ENCODE measurements at regions not wholly inside any gene's neighbourhood (a gene's known extent, or its start where the extent isn't known, plus 50 kb on each side); places are given as distances from the start of the nearest gene placed in this dataset.

DNA sequence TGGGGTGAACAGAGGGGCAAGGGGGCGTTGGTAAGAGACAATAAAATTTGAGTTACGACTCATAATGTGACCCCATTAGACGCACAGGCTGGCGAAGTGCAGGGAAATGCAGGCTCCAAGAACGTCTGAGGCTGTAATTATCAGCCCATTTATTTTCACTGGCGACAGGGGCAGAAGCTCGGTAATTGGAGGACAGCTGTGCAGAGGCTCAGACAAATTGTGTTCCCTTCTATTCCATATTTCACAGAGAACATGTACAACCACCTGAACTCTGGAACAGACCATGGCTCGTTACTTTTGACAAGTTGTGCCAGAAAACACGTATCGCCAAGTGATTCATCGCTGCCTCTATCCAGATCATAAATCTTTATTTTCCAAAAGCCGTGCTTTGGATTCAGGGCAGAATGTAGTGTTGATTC is 137.3 kb upstream of the FRMD4A start:
- DNase-seq: no peak

DNA sequence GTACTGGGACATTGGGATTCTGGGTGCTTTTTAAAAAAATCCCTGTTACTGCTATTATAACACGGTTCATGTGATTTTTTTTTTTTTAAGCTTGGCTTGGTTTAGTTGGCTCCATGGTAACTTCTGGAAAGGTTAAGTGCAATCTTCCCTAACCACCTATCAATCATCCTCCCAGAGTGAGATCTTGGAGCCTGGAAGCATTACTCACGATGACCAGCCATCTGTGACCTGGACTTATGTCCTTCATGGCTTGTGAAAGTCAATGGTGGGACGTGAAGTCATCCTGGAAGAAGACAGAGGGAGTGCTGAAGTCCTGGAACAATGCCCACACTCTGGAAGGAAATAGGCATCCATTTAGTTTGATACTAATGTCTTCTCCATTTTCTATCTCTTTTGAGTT is 135.5 kb upstream of the FRMD4A start:
- DNase-seq: no peak

DNA sequence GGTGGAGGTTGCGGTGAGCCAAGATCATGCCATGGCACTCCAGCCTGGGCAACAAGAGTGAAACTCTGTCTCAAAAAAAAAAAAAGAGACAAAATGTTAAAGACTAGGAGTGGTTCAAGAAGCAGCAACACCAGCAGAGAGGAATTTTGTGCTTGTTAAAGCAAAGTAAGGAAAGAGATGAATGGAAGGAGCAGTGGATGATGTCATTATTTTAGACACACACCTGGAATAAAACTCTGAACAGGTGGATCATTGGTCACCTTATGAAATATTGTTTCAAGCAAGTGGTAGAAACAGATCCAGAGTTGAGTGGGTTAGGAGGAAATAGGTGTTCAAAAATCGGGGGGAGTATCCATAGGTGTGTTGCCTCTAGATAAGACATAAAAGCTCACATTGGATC is 129.7 kb upstream of the FRMD4A start:
- no peak for DNase-seq

DNA sequence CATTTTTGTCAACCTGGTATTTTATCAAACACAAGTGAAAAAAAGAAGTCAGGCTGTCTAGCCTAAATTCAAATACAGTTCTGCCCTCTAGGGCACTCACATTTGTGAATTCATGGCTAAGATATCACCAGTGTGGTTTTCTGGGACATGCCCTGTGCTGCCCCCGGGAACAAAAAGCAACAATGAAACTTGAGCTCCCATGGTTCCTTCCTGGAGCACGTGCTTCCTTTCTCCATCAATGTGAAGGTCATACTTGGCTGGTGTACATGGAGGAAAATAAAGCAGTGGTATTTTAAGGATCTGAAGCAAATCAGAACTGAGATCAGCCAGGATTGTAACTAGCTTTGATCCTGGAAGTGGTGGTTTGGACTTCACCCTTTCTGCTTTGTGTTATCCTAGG is 128.9 kb upstream of the FRMD4A start:
- DNase-seq: no peak

DNA sequence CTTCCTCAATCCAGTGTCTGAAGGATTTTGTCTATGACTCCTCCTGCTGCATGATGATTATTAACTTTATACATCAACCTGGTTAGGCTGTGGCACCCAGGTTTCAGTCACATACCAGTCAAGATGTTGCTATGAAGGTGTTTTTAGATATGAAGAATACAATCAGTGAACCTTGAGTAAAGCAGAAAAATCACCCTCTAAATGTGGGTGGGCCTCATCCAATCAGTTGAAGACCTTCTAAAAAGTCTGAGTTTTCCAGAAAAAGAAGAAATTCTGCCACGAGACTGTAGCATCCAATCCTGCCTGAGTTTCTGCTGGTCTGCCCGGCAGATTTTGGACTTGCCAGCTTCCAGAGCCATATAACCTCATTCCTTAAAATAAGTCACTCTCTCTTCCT is 126.1 kb upstream of the FRMD4A start:
- no peak for DNase-seq

DNA sequence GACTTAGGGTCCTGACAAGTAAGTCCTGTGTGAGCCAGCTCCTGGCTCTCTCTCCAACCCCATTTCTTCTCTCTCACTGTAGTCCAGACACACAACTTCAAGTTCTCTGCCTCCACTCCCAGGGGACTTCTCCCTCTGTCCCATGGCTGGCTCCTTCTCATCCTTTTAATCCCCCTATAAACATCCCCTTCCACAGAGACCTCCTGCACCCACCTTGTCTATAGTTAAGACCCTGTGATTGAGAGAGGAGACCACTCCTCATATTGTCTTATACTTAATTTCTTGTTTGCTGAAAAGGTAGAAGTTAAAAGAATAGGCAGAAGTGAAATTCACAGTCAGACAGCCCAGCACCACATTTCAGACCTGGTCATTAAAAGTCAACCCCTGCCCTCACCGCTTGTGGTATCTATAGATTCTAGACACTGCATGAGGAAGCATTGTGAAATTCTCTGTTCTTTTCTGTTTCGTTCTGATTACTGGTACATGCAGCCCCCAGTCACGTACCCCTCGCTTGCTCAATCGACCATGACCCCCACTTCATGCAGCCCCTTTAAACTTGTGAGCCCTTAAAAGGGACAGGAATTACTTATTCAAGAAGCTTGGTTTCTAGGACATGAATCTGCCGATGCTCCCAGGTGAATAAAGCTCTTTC is 125.6 kb upstream of the FRMD4A start:
- DNase-seq: no peak

DNA sequence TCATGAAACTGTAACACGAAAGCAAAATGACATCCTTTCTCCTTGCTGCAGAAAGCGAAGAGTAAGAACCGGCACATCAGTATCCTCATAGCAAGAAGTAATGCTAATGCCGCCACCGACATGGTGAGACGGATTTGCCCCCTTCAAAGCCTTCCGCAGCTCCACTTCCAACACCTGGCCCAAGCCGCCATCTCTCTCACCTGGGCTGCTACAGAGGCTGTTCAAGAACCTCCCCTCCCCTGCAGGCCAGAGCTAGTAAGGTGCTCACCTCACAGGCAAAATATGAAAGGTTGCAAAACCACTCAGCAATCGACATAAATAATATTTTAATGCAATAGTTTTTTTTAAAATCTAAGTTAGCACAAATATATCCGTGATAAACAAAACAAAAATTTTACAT is 123.9 kb upstream of the FRMD4A start:
- DNase-seq: no peak

DNA sequence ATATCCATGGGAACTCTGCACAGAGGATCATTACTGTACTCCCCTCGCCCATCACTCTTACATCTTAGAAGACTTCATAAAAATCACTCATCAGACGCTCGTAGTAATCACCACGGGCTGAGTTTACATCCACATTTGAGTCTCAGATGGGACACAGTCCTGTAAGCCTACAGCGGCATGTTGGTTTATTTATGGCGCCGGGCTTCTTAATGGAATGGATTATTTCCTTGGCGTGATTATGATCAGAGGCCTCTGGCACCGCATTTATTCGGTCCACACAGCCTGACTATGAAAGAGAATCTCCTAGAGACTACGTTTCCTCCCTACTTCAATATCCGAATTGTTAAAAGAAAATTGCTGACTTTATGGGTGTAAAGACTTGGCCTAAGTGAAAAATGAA is 123.5 kb upstream of the FRMD4A start:
- DNase-seq: no peak

DNA sequence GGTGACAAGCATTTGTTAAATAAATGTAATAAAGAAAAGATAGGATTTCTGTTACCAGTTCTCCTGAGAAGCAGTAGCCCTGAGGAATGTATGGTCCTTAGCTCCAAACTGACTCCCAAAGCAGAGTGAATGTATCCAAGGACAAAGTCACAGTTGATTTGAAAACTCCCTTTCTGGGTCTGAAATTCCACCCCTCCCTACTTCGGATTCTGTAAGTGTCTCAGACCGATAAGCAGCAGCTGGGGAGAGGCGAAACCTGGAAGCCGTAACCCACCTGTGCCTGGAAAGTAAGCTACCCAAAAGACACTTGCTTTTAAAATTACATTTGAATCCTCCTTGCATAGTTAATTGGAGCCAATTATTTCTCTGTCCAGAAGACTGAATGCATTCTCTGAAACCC is 122.9 kb upstream of the FRMD4A start:
- no peak for DNase-seq

DNA sequence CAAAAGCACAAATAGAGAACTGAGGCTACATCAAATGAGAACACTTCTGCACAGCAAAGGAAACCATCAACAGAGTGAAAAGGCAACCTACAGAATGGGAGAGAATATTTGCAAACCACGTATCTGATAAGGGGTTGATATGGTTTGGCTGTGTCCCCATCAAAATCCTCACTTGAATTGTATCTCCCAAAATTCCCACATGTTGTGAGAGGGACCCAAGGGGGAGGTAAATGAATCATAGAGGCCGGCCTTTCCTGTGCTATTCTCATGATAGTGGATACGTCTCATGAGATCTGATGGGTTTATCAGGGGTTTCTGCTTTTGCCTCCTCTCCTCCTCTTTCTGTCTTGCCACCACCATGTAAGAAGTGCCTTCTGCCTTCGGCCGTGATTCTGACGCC is 120.6 kb upstream of the FRMD4A start:
- DNase-seq: no peak

DNA sequence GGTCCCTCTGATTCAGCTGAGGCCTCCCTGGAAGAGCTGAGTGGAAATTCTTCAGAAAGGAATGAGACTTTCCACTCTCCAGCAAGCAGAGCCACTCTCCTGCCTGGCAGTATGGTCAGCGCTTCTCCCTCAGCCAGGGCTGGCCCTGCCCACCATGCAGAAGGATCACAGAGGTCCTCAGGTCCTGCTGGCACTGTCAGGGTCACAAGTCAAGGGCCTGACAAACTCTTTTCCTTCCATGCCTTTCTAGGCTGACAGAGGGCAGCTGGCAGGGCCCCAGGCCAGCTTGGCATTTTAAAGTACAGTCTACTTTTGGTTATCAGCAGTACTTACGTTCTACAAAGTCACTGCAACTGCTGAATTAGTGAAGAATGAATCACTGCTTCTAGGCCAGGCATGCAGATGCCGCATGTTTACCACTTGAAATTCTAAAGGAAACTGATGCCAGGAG is 119.3 kb upstream of the FRMD4A start:
- DNase-seq: no peak

DNA sequence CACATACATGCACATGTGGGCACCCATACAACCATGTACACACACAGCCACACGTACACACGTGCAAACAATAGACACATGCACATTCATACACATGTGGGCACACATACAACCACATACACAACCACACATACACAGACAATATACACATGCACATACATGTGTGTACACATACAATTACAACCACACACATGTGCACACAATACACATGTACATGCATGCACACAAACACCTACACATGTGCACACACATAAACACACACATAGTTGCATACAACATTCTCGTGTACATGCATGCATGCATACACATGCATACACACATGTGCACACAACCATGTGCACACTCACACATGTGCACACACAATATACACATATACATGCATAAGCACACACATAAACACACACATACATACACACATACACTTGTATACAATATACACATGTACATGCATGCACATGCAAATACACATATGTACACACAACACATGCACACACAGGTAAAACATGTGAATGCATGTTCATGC is 118.6 kb upstream of the FRMD4A start:
- DNase-seq: no peak

DNA sequence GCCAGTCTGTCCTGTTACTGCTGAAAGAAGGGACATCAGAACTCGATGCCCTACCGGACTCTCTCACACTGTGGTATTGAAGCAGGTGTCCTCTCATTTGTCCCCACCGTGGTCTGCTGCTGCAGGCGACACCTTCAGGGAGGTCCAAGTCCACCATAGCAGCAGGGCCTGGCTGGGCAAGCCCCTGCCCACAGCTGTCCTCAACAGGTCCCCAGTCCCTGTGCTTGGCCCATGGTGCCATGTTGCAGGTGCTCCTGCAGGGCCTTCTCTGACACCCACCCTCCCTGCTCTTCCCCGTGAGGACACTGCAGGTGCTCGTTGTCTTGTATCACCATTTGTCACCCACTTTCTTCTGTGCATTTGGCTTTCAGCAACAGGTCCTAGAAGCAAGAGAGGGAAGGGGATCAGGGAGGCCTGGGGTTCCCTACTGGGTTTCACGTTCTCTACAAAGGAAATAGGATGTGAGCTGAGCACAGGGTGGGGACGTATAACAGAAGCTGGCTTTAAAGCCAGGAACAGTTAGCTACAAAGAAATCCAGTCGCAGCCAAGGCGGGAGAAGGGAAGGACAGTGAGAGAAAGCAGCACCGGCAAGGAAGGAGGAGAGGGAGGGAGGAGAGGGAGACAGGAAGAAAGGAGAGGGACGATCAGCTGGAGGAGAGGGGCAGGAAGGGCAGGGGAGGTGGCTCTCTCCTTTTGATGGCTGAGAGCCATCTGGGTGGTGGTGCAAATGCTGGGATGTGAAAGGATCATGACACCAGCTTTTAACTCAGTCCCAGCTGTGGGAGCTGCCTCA is 117.7 kb upstream of the FRMD4A start:
- no peak for DNase-seq

DNA sequence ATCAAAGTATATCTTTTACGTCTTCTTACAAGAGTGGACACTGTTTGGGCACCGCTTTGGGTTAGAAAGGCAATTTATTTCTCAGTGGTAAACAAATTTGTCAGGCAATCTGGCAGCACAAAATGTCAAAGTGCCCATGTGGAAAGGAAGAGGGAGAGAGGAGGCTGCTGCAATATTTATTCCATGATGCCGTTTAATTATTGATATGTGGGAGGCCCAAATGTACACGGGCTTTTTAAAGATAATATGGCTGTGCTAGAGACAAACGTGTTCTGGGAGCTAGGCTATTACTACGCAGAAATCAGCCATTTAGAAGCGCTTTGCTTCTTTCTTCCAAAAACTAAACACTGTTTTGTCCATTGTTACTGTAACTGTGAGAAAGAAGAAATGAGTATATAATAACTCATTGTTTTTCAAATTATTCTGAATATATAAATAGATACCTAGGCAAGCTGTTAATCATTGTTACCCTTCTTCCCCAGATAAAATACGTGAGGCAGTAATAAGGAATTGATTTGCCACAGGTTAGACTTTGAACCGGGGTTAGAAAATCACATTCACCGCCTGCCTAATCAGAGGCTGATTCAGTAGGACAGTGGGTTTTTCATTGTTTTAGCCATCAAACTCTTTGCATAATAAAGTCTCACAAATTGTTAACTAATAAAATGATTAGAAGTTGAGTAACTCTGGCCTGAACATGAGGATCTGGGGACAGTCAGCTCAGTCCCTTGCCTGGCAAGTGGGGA is 116.5 kb upstream of the FRMD4A start:
- DNase-seq: no peak

DNA sequence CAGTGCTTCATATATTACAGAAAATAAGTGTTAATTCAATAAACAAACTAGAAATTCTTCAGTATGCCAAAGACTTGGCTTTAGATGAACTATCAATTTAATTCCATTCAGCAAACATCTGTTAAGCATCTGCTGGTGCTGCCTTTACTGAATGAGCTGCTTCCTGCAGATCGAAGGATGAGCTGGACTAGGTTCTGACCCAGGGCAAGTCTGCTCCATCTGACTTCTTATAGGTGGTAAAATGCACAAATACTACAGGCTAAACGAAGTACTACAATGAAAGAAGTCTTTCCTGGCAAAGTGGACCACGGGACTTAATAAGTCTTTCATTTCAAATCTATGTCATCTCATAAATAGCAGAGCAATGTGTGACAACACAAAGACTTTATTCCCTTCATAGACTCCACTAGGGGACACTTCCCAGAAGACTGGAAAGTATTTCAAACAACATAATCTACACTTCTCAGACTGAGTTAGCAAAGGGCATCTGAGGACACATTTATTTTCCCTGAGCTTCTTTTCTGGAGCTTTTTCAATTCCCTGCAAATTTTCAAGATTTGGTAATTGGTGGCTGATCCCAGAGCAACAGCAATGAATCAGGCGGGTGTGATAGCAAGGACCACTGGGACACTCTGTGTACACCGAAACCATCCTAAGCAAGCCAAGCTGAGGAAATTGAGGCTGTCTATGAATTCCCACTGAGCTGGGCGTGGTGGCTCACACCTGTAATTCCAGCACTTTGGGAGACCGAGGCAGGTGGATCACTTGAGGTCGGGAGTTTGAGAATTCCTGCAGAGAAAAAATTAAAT is 108.9 kb upstream of the FRMD4A start:
- DNase-seq: no peak

DNA sequence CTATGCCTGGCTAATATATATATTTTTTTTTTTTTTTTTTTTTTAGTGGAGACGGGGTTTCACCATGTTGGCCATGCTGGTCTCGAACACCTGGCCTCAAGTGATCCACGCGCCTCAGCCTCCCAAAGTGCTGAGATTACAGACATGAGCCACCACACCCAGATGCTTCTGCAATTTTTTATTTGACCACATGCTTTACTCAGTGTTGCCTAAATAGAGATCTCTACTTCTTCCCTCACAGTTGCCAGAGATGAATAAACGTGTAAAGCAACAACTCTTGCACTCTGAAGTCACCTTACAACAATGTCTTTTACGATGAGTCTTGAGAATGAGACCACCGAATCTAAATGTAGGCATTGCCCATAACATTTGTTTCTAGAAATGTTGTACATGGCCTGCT is 107.9 kb upstream of the FRMD4A start:
- no peak for DNase-seq

DNA sequence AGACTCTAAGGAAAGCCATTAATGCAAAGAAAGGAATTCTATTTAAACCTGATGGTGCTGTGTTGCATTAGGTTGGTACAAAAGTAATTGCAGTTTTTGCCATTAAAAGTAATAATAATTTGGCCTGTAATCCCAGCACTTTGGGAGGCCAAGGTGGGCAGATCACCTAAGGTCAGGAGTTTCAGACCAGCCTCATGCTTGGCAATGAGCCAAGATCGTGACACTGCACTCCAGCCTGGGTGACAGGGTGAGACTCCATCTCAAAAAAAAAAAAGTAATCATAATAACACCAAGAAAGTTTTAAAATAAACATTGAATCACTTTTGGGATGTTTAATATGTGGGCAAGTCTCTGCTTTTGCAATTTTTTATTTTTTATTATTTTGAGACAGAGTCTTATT is 107.3 kb upstream of the FRMD4A start:
- DNase-seq: no peak

DNA sequence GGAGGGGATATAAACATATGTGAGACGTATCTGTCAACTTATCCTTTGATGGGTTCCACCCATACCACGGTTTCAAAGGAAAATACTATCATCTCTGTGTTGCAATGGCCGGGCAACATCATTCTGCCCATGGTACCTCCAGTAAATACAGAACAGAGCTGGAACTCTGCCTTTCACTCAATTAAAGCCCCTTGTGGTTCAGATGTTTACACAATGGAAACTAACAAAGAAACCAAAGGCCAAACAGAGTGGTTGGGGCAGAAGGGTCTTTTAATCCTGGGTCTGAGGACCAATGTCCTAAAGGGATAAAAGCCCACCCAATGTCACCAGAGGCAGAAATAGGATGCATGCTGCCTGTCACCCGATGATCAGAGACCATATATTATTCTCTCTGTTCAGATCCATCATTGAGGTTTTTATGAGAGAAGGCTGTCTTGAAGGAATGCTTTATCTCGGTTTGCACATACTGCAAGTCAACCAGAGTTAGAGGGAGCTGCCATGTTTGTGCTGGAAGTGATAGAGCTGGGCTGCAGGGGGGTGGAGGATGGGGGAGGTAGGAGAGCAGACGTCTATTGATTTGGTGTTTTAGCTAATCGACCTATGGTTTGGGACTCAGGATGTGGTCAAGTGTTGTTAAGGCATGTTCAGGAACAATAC is 105.4 kb upstream of the FRMD4A start:
- no peak for DNase-seq

DNA sequence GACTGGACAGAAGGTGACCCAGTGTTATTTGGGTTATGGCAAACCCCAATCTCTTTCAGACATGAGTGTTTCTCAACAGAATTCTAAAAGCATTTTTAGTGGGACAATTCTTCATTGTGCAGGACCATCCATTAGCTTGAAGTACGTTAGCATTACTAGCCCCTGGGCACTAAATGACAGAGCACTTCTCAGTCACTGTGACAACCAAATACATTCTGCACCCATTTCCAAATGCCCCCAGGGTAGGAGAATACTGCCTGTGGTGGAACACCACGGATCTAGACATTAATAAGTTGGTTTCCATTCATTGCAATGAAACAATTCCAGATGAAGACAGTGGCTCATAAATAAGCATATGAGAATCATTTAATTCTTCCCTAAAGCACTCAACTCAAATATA is 102.4 kb upstream of the FRMD4A start:
- DNase-seq: no peak

DNA sequence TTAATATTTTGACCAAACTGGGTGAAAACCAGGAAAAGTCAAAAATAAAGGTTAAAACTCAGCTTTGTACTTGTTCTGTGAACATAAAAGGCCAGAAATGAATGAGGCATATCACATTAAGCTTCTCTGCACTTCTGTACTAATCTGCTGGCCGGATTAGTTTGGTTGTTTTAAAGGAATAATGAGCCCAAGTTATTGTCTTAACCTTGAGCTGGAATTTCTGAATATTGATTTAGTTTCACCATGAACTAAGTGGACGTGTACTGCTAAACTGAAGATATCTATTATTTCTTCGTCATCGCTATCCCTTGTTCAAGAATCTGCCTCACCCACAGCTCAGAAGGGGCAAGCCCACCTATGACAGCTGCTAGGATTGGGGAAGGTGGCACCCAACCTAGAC is 101.1 kb upstream of the FRMD4A start:
- DNase-seq: no peak

DNA sequence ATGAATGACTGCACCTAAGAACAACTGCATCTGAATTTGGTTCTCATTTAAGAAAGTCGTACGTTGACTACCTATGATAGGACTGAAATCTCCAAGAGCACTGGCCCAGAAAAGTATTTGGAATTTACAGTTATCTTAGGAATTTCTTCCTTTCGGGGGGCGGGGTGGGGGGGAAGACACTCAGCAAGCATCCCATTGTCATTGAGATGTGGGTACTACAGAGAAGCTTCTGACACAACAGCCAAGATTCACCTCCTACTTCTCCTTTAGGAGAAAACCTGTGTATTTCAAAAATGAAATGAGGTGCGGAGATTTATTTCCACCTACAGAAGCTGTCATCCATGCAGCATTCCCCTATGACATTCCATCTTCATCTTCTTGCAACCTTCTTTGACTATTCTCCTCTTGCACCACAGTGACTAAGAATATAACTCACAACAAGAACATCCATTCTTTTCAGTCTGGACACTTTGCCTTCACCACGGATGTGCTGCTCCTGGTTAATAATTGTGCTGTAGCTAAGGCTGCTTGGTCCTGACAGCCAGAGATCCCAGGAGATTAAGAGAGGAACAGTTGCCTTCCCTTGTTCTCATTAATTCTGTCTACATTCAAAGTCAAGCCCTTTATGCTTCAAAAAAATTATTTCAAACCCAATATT is 98.4 kb upstream of the FRMD4A start:
- no peak for DNase-seq

DNA sequence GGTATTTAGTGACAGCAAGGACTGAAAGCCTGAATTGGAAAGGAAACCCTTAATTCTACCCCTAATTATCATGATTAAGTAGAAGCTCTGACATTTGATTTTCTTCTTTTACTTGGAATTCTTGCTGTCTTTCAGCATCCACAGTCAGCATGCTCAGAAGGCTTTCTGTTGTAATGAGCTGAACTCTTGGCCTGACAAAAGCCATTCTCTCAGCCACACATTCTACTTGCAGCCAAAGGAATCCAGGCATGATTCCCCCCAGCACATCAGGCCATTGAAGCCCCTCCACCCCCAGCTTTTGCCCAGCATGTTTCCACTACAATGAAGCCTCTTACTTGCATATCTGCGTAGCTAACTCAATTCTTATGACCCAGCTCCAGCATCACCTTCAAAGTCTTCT is 94.3 kb upstream of the FRMD4A start:
- no peak for DNase-seq
